IPS-15b (cell line): ENCODE measurements at regions not wholly inside any gene's neighbourhood (a gene's known extent, or its start where the extent isn't known, plus 50 kb on each side); places are given as distances from the start of the nearest gene placed in this dataset.

Experiments
- H3K27me3 ChIP-seq: one replicate; pipeline ENCODE4 v1.6.1; 2013; ENCODE audit warnings: low read length; ENCODE audit not compliant: control insufficient read depth, insufficient read depth
- H3K36me3 ChIP-seq: one replicate; pipeline ENCODE4 v1.6.1; 2013; ENCODE audit warnings: low read length; ENCODE audit not compliant: control insufficient read depth, insufficient read depth
- H3K4me1 ChIP-seq: one replicate; pipeline ENCODE4 v1.6.1; 2013; ENCODE audit warnings: mild to moderate bottlenecking, low read length; ENCODE audit not compliant: control insufficient read depth, insufficient read depth
- H3K4me3 ChIP-seq: one replicate; pipeline ENCODE4 v1.5.1; 2013; ENCODE audit warnings: low read depth, low read length
- H3K9ac ChIP-seq: one replicate; pipeline ENCODE4 v1.6.1; 2013; ENCODE audit warnings: low read depth, mild to moderate bottlenecking, low read length
- H3K9me3 ChIP-seq: one replicate; pipeline ENCODE4 v1.6.1; 2013; ENCODE audit warnings: mild to moderate bottlenecking, low read length; ENCODE audit not compliant: control insufficient read depth, insufficient read depth

GRCh38 chr2:142347751-142348150, 216.9 kb upstream of the LRP1B start:
- Histone ChIP-seq H3K9me3 (no peaks in the 10 kb centered on the region), H3K4me1 (no peaks in the 10 kb centered on the region), H3K27me3 (no peaks in the 10 kb centered on the region), H3K36me3 (no peaks in the 10 kb centered on the region), H3K9ac (no peak overlapping the region), H3K4me3 (no peak overlapping the region)

GRCh38 chr2:142339261-142339660, 208.4 kb upstream of the LRP1B start:
- Histone ChIP-seq H3K27me3 (no peaks in the 10 kb centered on the region), H3K4me1 (no peaks in the 10 kb centered on the region), H3K9me3 (no peaks in the 10 kb centered on the region), H3K9ac (no peak overlapping the region), H3K36me3 (no peaks in the 10 kb centered on the region), H3K4me3 (no peak overlapping the region)

GRCh38 chr2:142332196-142332595, 201.4 kb upstream of the LRP1B start:
- no peaks in the 10 kb centered on the region for H3K36me3 ChIP-seq
- H3K4me1 ChIP-seq = no peaks in the 10 kb centered on the region
- no peaks in the 10 kb centered on the region for H3K9me3 ChIP-seq
- no peak overlapping the region for H3K9ac ChIP-seq
- no peak overlapping the region for H3K4me3 ChIP-seq
- no peaks in the 10 kb centered on the region for H3K27me3 ChIP-seq

- Histone ChIP-seq H3K9ac (no peak overlapping the region), H3K4me3 (no peak overlapping the region), H3K9me3 (no peaks in the 10 kb centered on the region), H3K27me3 (no peaks in the 10 kb centered on the region), H3K4me1 (no peaks in the 10 kb centered on the region), H3K36me3 (no peaks in the 10 kb centered on the region)
These were observed 199.6 kb upstream of the LRP1B start for GRCh38 chr2:142330458-142330857.

GRCh38 chr2:142325870-142326269, 195.1 kb upstream of the LRP1B start:
- no peak overlapping the region for H3K4me3 ChIP-seq
- no peaks in the 10 kb centered on the region for H3K9me3 ChIP-seq
- no peak overlapping the region for H3K9ac ChIP-seq
- no peaks in the 10 kb centered on the region for H3K27me3 ChIP-seq
- no peaks in the 10 kb centered on the region for H3K36me3 ChIP-seq
- H3K4me1 ChIP-seq = no peaks in the 10 kb centered on the region

GRCh38 chr2:142323206-142323605, 192.4 kb upstream of the LRP1B start:
- H3K27me3 ChIP-seq = no peaks in the 10 kb centered on the region
- no peak overlapping the region for H3K9ac ChIP-seq
- H3K4me3 ChIP-seq = no peak overlapping the region
- H3K9me3 ChIP-seq = no peaks in the 10 kb centered on the region
- H3K4me1 ChIP-seq = no peaks in the 10 kb centered on the region
- no peaks in the 10 kb centered on the region for H3K36me3 ChIP-seq

GRCh38 chr2:142321706-142322280, 191.0 kb upstream of the LRP1B start:
- no peaks in the 10 kb centered on the region for H3K27me3 ChIP-seq
- H3K9me3 ChIP-seq = no peaks in the 10 kb centered on the region
- no peaks in the 10 kb centered on the region for H3K4me1 ChIP-seq
- no peaks in the 10 kb centered on the region for H3K36me3 ChIP-seq
- H3K9ac ChIP-seq = no peak overlapping the region
- no peak overlapping the region for H3K4me3 ChIP-seq

GRCh38 chr2:142320067-142320466, 189.3 kb upstream of the LRP1B start:
- no peaks in the 10 kb centered on the region for H3K9me3 ChIP-seq
- no peak overlapping the region for H3K4me3 ChIP-seq
- H3K9ac ChIP-seq = no peak overlapping the region
- H3K4me1 ChIP-seq = no peaks in the 10 kb centered on the region
- no peaks in the 10 kb centered on the region for H3K36me3 ChIP-seq
- H3K27me3 ChIP-seq = no peaks in the 10 kb centered on the region

- Histone ChIP-seq H3K9me3 (no peaks in the 10 kb centered on the region), H3K9ac (no peak overlapping the region), H3K36me3 (no peaks in the 10 kb centered on the region), H3K4me3 (no peak overlapping the region), H3K4me1 (no peaks in the 10 kb centered on the region), H3K27me3 (no peaks in the 10 kb centered on the region)
These were observed 185.2 kb upstream of the LRP1B start for GRCh38 chr2:142316049-142316448.

- Histone ChIP-seq H3K9me3 (peaks cover 2% of the 10 kb centered on the region), H3K9ac (no peak overlapping the region), H3K4me3 (no peak overlapping the region)
These were observed 184.5 kb upstream of the LRP1B start for GRCh38 chr2:142315346-142315745.

GRCh38 chr2:142314164-142314563, 183.3 kb upstream of the LRP1B start:
- H3K4me3 ChIP-seq = no peak overlapping the region
- H3K27me3 ChIP-seq = no peaks in the 10 kb centered on the region
- peaks cover 8% of the 10 kb centered on the region for H3K9me3 ChIP-seq
- H3K9ac ChIP-seq = no peak overlapping the region
- H3K4me1 ChIP-seq = no peaks in the 10 kb centered on the region
- H3K36me3 ChIP-seq = no peaks in the 10 kb centered on the region

More at GRCh38 chr2:142315346-142315745, 184.5 kb upstream of the LRP1B start:
- H3K36me3 ChIP-seq = no peaks in the 10 kb centered on the region
- no peaks in the 10 kb centered on the region for H3K4me1 ChIP-seq
- H3K27me3 ChIP-seq = no peaks in the 10 kb centered on the region

- peaks cover 8% of the 10 kb centered on the region for H3K9me3 ChIP-seq
- H3K36me3 ChIP-seq = no peaks in the 10 kb centered on the region
- no peaks in the 10 kb centered on the region for H3K4me1 ChIP-seq
- no peaks in the 10 kb centered on the region for H3K27me3 ChIP-seq
- no peak overlapping the region for H3K4me3 ChIP-seq
- no peak overlapping the region for H3K9ac ChIP-seq
These were observed 179.7 kb upstream of the LRP1B start for GRCh38 chr2:142310530-142310929.
